Stimulated activated CD4-positive, alpha-beta T cell treated with anti-CD3 and anti-CD28 coated beads, TNF-alpha, amount 100 ng/mL, for 24 hours (primary cell): ENCODE measurements at regions not wholly inside any gene's neighbourhood (a gene's known extent, or its start where the extent isn't known, plus 50 kb on each side); places are given as distances from the start of the nearest gene placed in this dataset.

ENCODE experiments used
- DNase-seq, 3 experiments: peaks; one replicate each; pipeline ENCODE4 v3.0.0-alpha.2; 2020; ENCODE audit warnings: low read depth in 3 of 3

- no peak for DNase-seq
These were observed 51.8 kb upstream of the AFDN start for GRCh38 chr6:167774881-167775280.

- no peak for DNase-seq
These were observed 49.6 kb upstream of the AFDN start for GRCh38 chr6:167776906-167777627.
